BLaER1 (cell line): ENCODE measurements at regions not wholly inside any gene's neighbourhood (a gene's known extent, or its start where the extent isn't known, plus 50 kb on each side); places are given as distances from the start of the nearest gene placed in this dataset.

ENCODE experiments used
- H3K27ac ChIP-seq: shearing (Covaris generic); formaldehyde crosslinking; 2 replicates; pipeline ENCODE4 v1.8.1; 2022
- H3K27me3 ChIP-seq: shearing (Covaris generic); formaldehyde crosslinking; 2 replicates; pipeline ENCODE4 v1.8.1; 2022
- H3K36me3 ChIP-seq: shearing (Covaris generic); formaldehyde crosslinking; 2 replicates; pipeline ENCODE4 v1.8.1; 2022
- H3K4me1 ChIP-seq: shearing (Covaris generic); formaldehyde crosslinking; 2 replicates; pipeline ENCODE4 v1.8.1; 2022
- H3K4me2 ChIP-seq: shearing (Covaris generic); formaldehyde crosslinking; 2 replicates; pipeline ENCODE4 v1.8.1; 2022
- H3K4me3 ChIP-seq: shearing (Covaris generic); formaldehyde crosslinking; 2 replicates; pipeline ENCODE4 v1.8.1; 2022
- H3K9ac ChIP-seq: shearing (Covaris generic); formaldehyde crosslinking; 2 replicates; pipeline ENCODE4 v1.8.1; 2022
- H3K9me3 ChIP-seq: shearing (Covaris generic); formaldehyde crosslinking; 2 replicates; pipeline ENCODE4 v1.8.1; 2022
- H4K20me1 ChIP-seq: shearing (Covaris generic); formaldehyde crosslinking; 2 replicates; pipeline ENCODE4 v1.8.1; 2022
- Cebpa-rat ChIP-seq: shearing (Covaris generic); IDR thresholded peaks from 2 replicates; pipeline ENCODE4 v1.8.1; 2022

DNA sequence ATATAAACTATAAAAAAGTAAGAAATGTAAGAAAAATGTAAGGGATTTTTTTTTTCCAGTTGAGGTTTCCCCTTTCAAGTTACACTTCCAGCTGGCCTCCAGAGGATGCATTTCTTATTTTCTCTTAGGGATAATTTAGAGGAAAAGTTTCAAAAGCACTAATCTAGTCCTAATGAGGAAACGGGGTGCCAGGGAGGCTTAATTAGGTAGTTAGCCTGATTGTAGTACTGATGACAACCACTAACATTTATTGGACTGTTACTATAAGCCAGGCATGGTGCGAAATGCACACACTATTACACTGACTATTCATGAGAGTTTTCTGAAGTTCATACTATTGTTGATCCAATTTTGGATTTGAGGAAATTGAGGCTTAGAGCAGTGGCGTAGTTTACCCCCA lies 290.8 kb upstream of the FMN2 start:
- H3K4me2 ChIP-seq, result no peak overlapping the region
- no peak for TF ChIP-seq Cebpa-rat
- H3K4me3 ChIP-seq, result no peak overlapping the region
- H3K36me3 ChIP-seq, result no peaks in the 10 kb centered on the region
- no peaks in the 10 kb centered on the region for H3K4me1 ChIP-seq
- no peak overlapping the region for H3K9ac ChIP-seq
- no peaks in the 10 kb centered on the region for H3K27me3 ChIP-seq
- H4K20me1 ChIP-seq, result no peaks in the 10 kb centered on the region
- no peaks in the 10 kb centered on the region for H3K9me3 ChIP-seq
- H3K27ac ChIP-seq, result no peak overlapping the region

DNA sequence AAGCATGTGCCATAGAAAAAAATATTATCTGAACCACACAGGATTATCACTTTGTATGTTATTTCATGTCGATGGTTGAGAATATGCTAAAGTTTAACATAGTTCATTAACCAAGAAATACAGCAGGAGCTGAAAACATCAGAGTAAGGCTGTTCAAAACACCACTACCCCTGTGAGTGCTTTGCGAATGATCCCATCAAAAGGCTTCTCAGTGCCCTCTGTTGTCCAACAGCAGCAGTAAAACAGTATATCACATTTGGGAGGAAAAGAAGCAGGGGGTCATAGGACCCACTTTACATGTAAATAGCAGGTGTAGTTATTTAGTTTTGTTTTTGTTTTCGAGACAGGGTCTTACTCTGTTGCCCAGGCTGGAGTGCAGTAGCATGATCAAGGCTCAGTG lies 289.4 kb upstream of the FMN2 start:
- Histone ChIP-seq H3K4me3 (no peak overlapping the region), H3K9me3 (no peaks in the 10 kb centered on the region), H3K27me3 (no peaks in the 10 kb centered on the region), H3K36me3 (no peaks in the 10 kb centered on the region), H3K4me1 (peaks cover 2% of the 10 kb centered on the region), H3K4me2 (no peak overlapping the region), H3K27ac (no peak overlapping the region), H4K20me1 (no peaks in the 10 kb centered on the region), H3K9ac (no peak overlapping the region)
- no peak for TF ChIP-seq Cebpa-rat

DNA sequence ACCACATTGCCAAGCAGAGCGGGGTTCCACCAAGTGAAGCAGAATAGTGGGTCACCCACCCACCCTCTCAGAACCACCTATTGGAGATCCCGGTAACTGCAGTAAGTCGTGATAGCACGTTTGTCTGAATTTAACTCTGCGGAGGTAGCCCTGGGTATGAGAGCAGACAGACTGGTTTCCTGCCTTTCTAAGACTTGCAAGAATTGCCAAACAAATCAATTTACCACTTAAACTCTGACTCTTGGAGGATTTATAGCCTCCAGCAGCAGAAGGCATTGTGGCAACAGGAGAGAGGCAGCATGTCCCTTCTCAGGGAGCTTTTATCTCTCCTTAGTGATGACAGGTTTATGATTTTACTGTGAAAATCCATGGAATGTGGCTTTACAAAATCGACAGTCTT lies 287.9 kb upstream of the FMN2 start:
- H3K27me3 ChIP-seq, result no peaks in the 10 kb centered on the region
- no peaks in the 10 kb centered on the region for H4K20me1 ChIP-seq
- no peak overlapping the region for H3K4me2 ChIP-seq
- H3K9ac ChIP-seq, result no peak overlapping the region
- no peak overlapping the region for H3K4me3 ChIP-seq
- no peak overlapping the region for H3K27ac ChIP-seq
- TF ChIP-seq Cebpa-rat, result no peak
- peaks cover 7% of the 10 kb centered on the region for H3K4me1 ChIP-seq
- no peaks in the 10 kb centered on the region for H3K9me3 ChIP-seq
- H3K36me3 ChIP-seq, result no peaks in the 10 kb centered on the region

DNA sequence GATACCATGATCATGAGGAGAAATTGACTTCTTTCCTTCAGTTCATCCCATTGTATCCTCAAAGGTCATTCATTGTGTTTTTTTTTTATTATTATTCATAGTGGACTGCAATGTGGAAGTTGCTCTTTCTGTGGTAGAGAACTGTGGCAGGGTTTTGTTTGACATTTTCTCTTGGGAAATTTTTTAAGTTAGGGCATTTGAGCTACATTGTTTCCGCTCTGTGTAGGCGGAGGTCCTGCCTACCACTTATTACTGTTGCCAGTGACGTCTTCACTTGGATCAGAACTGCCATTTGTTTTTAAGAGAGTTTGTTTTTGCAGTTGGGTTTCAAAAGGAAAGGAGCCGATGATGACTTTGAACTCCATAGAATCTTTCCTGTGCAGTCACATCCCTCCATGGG lies 287.4 kb upstream of the FMN2 start:
- H3K27me3 ChIP-seq, result no peaks in the 10 kb centered on the region
- H3K4me3 ChIP-seq, result no peak overlapping the region
- no peak overlapping the region for H3K4me2 ChIP-seq
- H3K9ac ChIP-seq, result no peak overlapping the region
- H4K20me1 ChIP-seq, result no peaks in the 10 kb centered on the region
- H3K36me3 ChIP-seq, result no peaks in the 10 kb centered on the region
- H3K4me1 ChIP-seq, result peaks cover 7% of the 10 kb centered on the region
- no peak overlapping the region for H3K27ac ChIP-seq
- no peak for TF ChIP-seq Cebpa-rat
- no peaks in the 10 kb centered on the region for H3K9me3 ChIP-seq

DNA sequence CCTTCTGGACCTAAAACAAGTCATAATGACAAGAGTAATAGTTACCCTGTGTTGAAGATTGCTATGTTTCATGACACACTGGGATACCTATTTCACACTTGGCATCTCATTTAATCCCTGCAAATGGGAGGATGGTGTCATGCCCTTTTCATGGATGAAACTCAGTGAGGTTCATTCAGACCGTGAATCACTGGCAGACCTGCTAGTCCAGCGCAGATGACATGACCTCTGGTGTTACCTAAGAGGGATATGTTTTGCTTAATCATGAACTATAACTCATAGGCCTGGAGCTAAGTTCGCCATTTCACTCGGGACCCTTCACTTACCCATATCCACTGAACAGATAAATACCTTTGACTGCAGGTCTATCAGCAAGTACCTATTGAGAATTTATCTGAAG lies 286.6 kb upstream of the FMN2 start:
- Histone ChIP-seq H4K20me1 (no peaks in the 10 kb centered on the region), H3K9me3 (no peaks in the 10 kb centered on the region), H3K27me3 (no peaks in the 10 kb centered on the region), H3K9ac (no peak overlapping the region), H3K36me3 (no peaks in the 10 kb centered on the region), H3K4me2 (no peak overlapping the region), H3K4me1 (peaks cover 7% of the 10 kb centered on the region), H3K27ac (no peak overlapping the region), H3K4me3 (no peak overlapping the region)
- no peak for TF ChIP-seq Cebpa-rat

DNA sequence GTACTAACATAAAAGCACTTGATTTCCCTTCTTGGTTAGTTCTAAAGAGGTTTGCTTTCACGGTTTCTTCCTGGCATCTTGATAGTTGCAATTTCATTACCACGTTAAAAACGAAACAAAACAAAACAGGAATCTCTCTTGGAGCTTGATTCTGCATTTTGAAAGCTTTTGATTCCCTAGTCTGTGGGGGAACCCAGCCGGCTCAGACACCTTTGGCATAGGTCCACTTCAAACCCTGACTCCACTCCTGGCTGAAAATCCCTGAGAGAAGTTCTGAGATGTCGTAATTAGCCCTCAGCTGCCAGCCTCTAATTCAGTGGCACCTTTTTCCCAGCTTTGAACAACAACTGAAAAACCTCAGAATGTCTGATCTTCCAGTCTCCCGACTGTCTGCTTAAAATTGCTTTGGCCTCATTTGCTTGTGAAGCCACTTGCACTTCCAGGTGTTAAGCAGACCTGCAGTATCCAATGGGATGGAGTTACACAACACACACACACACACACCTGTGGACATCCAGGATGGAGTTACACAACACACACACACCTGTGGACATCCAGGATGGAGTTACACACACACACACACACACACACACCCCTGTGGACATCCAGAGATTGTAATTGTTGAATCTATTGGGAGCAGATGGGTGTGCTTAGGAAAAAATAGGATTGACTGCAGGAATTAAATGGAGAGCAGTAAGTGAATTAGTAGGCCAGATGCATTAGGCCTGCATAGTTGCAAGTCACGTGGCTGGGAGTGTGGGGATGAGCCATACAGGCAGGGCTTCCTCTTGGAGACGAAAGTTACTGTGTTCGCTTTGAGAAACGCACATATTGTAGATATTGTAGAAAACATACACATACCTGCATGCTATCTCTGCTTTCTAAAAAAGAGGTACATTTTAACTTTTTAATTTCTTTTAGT lies 285.6 kb upstream of the FMN2 start:
- Histone ChIP-seq H3K4me3 (no peak overlapping the region), H3K27me3 (no peaks in the 10 kb centered on the region), H3K36me3 (no peaks in the 10 kb centered on the region), H3K4me2 (peak overlapping the region; percentile 4; the same call in 1 of the 2 replicates), H3K9me3 (no peaks in the 10 kb centered on the region), H3K4me1 (peaks cover 7% of the 10 kb centered on the region), H3K27ac (no peak overlapping the region), H3K9ac (no peak overlapping the region), H4K20me1 (no peaks in the 10 kb centered on the region)
- no peak for TF ChIP-seq Cebpa-rat

DNA sequence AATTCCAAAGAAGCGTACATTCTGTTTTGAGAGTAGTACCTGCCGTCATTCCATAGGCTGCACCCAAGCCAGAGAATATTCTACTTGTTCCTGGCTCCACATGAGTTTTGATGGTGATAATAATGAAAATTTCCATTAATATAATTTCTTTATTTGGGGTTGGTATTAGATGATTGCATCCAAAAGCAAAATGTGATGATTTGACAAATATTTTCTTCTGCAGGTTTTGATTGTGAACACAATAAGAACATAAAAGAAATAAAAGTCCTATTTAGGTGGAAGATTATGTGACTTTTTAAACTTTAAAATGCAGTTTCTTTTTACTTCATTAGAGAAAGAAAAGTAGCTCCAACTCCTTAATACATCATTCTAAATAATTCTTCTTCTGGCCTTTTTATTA lies 284.8 kb upstream of the FMN2 start:
- Histone ChIP-seq H3K27ac (no peak overlapping the region), H3K27me3 (no peaks in the 10 kb centered on the region), H3K4me1 (peaks cover 7% of the 10 kb centered on the region), H3K4me3 (no peak overlapping the region), H3K9me3 (no peaks in the 10 kb centered on the region), H3K9ac (no peak overlapping the region), H3K36me3 (no peaks in the 10 kb centered on the region), H3K4me2 (no peak overlapping the region), H4K20me1 (no peaks in the 10 kb centered on the region)
- TF ChIP-seq Cebpa-rat, result no peak

DNA sequence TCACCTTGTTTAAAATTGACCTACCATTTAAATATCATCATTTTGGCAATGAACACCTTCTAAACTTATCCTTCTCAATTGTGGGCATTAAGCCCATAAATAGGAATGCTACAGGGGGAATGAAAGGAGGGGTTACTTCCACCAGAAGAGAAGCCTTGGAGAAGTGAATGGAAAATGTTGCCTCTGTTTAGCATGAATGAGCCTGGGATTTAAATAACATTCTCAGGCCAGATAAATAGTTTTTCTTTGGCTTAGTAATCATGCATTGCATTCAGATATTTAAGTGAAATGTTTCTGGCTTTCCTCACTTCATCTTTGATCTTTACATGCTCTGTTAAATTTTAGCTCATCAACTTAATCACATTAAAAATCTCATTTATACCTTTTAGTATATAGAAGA lies 284.3 kb upstream of the FMN2 start:
- no peaks in the 10 kb centered on the region for H3K9me3 ChIP-seq
- no peaks in the 10 kb centered on the region for H3K36me3 ChIP-seq
- H4K20me1 ChIP-seq, result no peaks in the 10 kb centered on the region
- H3K27me3 ChIP-seq, result no peaks in the 10 kb centered on the region
- no peak overlapping the region for H3K4me2 ChIP-seq
- TF ChIP-seq Cebpa-rat, result no peak
- peaks cover 7% of the 10 kb centered on the region for H3K4me1 ChIP-seq
- H3K4me3 ChIP-seq, result no peak overlapping the region
- H3K27ac ChIP-seq, result no peak overlapping the region
- no peak overlapping the region for H3K9ac ChIP-seq

DNA sequence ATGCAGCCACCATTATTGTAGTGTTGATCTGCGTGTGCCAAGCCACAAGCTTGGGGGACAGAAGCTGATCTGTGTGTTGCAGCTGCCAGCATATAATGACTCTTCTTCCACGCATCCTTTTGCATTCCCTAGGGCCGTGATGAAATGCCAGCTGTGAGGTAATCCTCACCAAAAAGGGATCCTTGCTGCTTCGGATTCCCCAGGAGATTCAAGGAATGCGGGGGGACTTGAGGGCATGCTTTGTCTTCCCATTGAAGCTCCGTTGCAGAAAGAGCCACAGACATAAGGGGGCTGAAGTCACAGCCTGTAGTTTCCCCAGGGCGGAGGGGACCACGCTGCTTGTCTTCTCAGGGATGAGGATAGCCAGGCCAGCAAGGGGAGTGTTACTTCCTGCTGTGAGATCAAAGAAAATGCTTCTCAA lies 281.6 kb upstream of the FMN2 start:
- peaks cover 7% of the 10 kb centered on the region for H3K4me1 ChIP-seq
- no peak for TF ChIP-seq Cebpa-rat
- no peaks in the 10 kb centered on the region for H3K36me3 ChIP-seq
- no peak overlapping the region for H3K9ac ChIP-seq
- no peaks in the 10 kb centered on the region for H4K20me1 ChIP-seq
- no peaks in the 10 kb centered on the region for H3K9me3 ChIP-seq
- H3K27me3 ChIP-seq, result no peaks in the 10 kb centered on the region
- no peak overlapping the region for H3K4me3 ChIP-seq
- H3K27ac ChIP-seq, result no peak overlapping the region
- no peak overlapping the region for H3K4me2 ChIP-seq

DNA sequence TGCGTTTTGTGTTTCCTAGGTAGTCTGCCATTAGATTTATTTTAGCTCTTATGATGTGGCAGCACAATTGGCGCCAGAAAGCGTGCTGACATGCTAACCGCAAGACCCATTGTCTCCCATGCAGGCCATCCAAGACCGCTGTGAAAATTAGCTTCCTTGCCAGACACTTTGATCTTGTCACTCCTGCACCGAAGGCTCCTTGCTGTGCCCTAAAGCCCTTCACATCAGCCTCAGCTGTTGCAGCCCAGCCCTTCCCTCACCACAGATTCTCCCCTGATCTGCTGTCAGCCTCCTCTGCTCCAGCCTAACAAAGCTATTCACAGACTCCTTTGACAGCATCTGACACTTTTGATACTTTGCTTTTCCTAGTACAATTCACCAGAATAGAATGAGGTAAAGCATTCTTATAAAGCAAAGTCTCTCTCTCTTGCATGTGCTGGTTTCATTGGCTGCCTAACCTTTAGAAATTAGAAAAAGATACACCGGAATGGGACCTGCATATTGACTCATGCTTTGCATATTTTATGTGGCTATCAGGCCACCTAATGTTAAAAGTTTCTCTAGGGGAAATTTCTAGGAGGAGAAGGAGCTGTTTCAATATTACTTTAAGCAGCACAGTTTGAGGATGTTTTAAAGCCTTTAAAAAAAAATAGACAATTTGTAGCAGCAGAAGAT lies 280.3 kb upstream of the FMN2 start:
- no peaks in the 10 kb centered on the region for H3K27me3 ChIP-seq
- H3K9ac ChIP-seq, result no peak overlapping the region
- H3K4me3 ChIP-seq, result no peak overlapping the region
- H3K36me3 ChIP-seq, result no peaks in the 10 kb centered on the region
- no peaks in the 10 kb centered on the region for H3K9me3 ChIP-seq
- no peak overlapping the region for H3K4me2 ChIP-seq
- peaks cover 7% of the 10 kb centered on the region for H3K4me1 ChIP-seq
- TF ChIP-seq Cebpa-rat, result no peak
- H4K20me1 ChIP-seq, result no peaks in the 10 kb centered on the region
- H3K27ac ChIP-seq, result no peak overlapping the region
